Kasumi-1 (cell line): ENCODE measurements at regions not wholly inside any gene's neighbourhood (a gene's known extent, or its start where the extent isn't known, plus 50 kb on each side); places are given as distances from the start of the nearest gene placed in this dataset.

Experiments used
- DNase-seq, 2 experiments: peaks; one replicate each; lab custom pipeline; 2025; lab: John Stamatoyannopoulos, UW

DNA sequence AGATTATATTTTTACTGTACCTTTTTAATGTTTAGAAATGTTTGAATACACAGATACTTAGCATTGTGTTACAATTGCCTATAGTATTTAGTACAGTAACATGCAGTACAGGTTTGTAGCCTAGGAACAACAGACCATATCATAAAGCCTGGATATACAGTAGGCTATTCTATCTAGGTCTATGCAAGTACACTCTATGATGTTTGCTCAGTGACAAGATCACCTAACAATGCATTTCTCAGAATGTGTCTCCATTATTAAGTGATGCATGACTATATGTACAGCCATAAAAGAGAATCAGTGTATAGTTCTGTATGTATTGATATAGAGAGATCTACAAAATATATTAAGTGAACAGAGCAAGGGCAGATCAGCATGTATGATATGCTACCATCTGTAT is 616.4 kb downstream of the XIRP2 start:
- no peak for DNase-seq

DNA sequence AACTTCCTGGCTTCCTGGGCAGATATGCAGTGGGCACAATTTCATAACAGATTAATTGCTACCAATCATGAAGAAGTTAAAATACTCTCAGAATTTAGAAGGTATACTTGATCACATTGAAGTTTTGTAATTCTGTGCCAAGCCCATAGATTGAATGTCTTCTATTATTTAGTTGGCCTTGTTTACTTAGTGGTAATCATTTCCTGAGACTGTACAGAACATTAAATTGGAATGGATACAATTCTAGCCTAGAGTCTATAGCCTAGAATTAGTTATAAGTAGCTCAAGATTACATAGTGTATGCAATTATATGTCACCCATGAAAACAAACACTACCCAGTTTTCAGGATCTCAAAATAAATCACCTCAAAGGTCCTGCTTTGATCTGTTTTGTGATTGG is 615.8 kb downstream of the XIRP2 start:
- DNase-seq = no peak

DNA sequence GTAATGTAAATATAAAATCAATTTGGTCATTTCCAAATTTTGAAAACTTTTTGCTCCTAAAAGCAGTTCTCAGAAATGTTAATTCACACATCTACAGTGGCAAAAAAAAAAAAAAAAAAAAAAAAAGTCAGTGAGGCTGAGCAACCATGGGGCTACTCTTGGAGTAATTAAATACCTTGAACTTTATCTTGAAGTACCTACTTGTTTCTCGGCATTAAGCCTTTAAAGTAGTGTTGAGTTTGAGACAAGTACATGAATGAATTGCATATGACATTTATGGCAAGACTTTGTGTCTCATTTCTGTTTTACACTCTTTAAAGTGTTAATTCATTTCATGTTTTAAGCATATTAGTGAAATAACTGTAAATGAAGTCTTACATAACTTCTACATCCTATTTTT is 613.3 kb downstream of the XIRP2 start:
- DNase-seq = no peak

DNA sequence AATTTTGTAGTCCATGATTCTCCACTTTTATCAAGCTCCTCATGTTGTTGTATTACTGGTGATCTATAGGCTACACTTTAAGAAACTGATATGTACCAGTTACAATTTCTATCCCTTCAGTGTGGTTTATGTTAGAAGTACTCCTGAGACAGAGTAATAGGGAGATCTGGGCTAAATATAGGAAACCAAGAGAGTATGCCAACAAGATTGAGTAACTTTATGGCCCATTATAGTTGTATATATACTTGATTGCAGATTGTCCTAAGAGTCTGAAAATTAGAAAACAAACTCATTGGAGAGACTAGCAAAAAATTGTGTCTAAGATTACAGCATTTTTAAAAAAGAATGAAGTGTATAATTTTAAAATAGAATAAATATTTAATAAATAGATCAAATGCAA is 605.6 kb downstream of the XIRP2 start:
- DNase-seq = no peak

DNA sequence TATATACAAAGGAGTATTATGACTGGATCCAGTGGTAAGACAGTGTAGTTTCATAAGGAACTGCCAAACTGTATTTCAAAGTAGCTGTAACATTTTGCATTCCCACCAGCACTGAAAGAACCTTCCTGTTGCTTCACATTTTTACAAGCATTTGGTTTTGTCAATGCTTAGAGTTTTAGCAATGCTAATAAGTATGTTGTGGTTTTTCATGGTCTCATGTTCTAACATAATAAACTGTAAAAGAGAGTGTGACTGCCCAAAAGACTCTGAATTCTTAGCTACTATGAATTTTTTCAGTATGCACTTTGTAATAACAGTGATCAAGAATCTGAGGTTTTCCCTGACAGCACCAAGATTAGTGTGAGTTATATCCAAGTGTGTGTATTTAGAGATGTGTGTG is 604.2 kb downstream of the XIRP2 start:
- peak; percentile 33 to 34 for DNase-seq

DNA sequence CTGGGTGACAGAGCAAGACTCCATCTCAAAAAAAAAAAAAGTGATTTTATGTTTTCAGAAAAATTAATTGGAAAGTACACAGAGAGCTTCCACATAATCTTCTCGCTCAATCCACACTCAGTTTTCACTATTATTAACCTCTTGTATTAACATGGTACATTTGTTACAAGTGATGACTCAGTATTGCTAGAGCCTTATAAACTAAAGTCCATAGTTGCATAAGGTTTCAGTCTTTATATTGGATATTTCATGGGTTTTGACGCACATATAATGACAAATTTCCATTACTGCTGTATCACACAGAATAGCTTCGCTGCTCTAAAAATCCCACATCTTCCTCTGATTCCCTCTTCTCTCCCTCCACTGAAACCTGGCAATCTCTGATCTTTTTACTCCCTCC is 603.5 kb downstream of the XIRP2 start:
- DNase-seq = no peak

DNA sequence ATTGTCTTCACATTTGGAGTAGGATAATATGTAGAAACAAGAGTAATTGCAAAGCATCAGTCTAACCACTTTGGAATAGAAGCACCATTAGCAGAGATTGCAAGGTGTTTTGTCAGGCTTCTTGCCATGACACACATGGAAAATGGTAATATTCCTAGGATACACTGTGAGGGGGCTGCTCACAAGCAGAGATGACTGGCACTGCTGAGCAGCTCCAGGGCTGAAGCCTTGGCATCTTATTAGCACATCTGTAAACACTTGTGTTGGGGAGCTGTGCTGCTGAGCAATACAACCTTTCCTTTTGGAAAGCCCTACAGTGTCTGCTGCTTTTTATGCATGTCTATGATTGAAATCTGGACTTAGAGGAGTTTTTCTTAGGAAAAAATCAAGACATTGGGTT is 602.2 kb downstream of the XIRP2 start:
- no peak for DNase-seq

DNA sequence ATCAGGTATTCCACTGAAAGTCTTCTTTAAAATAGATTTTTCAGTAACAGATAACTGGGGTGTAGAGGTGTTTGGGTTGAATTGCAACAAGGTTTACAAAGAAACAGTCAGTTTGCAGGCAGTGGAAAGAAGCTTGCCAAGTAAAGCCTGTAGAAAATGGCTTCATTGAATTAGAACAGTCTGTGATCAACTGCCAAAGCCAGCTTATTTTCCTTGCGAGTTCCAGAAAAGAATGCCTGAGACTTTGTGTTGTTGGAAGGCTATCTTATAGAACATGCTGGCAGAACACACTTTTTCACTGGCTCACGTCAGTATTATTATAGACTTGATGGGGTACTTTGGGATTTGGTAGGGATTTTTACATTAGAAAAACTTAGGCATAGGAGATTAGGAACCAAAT is 601.0 kb downstream of the XIRP2 start:
- DNase-seq = no peak

DNA sequence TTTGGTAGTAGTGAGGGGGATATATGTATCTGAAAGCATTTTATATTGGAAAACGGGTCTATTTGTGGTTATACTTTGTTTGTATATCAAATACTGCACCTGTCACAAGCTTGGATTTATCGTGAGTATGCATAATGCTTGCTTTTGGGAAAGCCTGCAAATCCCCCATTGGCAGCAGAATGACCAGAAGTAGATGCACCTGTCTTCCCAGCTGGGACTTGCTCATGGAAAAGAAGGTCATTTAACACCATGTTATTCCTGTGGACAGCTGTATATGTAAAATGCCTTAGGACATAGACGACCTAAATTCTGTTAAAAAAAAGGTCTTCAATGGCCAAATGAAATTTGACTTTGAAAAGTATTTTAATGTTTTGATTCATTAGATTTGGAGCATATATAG is 599.4 kb downstream of the XIRP2 start:
- DNase-seq = no peak

DNA sequence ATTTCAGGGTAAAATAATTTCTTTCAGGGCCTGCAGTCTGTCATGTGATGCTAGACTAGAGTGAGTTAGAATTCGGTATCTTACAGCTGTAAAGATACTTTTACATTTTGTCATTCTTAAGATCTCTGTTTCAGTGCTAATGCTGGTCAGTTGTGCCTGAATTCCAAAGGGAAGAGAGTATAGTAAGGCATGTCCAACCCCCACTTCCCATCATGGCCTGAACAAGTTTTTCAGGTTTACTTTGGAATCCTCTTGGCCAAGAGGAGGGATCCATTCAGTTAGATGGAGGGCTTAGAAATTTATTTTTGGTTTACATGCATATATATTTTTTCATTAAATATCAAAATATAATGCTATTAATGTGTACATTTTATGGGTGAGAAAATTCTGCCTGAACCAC is 596.6 kb downstream of the XIRP2 start:
- no peak for DNase-seq

DNA sequence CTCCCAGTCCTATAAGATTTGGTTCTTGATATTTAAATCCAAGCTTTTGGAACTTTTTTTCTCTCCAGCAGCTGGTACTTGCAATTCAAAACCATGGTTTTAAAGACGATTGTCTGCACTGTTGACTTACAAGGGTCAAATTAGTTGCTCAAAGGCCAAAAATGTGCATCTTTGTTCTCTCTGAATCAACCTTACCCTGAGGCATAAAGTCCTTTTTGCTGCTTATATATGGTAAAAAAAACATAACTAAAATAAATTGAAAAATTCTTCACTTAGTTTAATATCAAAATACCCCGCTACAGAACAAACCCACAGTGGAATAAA is 592.7 kb downstream of the XIRP2 start:
- no peak for DNase-seq

DNA sequence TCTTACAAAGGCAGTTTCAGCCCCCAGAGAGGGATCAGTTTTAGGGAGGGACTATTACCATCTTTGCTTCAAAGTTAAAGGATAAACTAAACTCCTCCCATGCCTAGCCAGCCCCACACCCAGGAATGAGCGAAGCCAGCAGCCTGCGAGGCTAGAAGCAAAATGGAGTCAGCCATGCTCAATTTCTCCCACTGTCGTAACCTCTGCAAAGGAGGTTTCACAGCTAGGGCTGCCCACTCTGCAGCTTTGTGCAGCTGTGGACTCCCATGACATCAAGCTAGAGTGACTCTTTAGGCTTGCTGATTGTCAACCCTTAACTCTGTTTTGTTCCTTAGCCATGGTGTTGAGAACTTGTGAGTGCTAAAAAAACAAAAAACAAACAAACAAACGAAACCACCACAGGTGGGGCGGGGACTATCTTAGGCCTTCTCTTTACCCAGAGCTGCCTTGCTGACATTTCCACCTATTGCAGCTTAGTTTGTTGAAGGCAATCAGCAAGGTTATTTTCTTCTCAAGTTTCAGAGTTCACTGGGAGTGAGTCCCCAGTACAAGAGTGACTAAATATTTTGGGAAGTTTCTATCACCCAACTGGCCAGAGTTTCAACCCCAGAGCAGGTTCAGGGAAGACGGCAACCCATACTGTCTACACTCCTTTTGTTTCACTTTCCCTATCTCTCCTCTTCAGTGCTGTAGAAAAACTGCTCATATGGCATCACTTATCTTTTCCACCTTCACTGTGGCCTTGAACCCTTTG is 592.1 kb downstream of the XIRP2 start:
- DNase-seq = no peak

DNA sequence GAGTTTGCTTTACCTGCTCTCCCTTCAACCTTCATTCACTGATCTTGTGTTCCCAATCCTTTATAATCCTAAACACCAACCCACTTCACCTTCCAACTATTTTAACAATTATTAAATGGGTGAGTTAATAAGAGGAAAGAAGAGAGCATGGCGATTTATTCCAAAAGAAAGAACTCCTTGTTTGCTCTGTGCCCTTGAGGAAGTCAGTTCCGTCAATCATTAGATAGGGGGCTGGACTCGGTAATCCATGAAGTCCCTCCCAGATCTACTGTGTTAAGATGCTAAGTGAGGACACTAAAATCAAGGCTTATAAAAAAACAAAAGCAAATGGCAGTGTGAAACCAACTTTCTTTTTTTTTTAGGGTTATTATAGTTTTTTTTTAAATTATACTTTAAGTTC is 589.9 kb downstream of the XIRP2 start:
- DNase-seq = no peak

DNA sequence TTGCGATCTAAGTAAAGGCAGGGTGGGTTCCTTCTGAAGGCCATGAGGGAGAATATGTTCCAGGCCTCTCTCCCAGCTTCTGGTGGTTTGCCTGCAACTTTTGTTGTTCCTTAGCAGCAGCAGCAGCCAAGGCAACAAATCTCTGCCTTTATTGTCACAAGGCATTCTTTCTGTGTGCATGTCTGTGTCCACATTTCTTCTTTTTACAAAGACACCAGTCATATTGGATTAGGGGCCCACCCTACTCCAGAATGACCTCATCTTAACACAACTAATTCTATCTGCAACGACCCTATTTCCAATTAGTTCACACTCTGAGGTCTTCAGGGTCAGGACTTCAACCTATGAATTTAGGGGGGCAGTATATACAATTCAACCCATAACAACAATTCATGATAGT is 587.5 kb downstream of the XIRP2 start:
- no peak for DNase-seq

DNA sequence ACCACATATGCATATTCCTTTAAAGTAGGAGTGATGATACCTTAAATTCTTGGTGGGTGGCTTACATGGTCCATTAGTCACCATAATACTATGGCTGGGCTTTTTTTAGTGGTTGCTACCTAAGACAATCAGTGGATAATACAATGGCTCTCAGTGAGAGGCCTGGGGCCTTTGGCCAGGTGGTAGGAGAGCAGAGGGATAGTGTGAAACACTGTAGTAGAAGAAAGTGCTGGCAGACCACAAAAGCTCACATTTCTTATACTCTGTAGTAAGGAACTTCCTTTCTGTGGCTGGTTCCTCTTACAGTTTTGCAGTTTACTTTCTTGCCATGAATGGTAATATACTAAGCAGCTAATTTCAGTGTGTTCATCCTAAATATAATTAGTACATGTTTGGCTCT is 583.5 kb downstream of the XIRP2 start:
- DNase-seq = peak; percentile 74 to 76

DNA sequence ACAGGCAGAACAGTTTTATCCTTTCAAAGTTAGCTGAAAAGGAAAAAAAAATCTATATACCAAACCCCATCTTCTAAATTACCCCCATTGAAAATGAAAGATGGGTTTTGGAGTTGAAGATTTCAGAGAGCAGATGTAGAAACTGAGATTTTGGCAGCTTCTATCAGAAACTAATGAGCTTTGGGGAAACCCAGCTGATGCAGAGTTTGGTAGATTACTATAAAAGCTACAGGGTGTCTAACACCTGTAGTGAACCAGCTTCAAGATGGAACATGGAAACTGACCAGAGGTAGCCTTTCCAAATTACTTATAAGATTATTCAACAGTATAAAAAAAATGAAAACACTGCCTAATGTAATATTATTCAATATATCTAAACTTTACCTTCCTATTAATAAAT is 583.1 kb downstream of the XIRP2 start:
- no peak for DNase-seq

DNA sequence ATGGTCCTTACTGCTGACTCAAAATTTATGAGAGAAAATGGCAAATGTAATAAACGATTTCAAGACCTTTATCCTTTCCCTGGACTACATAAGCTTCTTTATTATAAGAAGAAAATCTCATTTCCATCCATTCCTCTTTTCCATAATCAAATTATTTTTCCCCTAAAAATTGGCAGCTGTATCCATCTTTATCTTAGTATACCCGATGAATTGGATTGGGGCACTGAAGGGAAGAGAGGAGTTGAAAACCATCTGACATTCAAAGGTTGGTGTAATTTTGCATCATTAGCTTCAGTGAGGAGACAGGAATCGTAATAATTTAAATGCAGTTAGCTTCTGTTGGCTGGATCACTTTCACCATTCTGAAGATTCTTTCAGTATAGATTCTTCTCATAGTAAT is 574.1 kb downstream of the XIRP2 start:
- no peak for DNase-seq

DNA sequence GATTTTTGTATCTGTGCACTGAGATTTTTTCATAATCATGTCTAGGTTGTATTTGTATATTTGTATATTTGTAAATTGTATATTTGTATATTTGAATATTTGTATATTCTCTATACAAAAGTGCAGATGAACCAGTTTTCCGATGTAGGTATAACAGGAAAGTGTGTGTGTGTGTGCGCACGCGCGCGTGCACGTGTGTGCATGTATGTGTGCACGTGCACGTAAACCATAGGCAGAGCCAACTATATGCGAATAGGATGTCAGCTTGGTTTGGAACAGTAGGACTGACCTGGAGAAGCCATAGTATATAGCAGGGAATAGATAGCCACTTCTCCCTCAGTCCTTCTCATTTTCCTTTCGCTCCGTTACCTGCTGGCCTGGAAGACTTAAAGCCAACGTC is 565.8 kb downstream of the XIRP2 start:
- no peak for DNase-seq

DNA sequence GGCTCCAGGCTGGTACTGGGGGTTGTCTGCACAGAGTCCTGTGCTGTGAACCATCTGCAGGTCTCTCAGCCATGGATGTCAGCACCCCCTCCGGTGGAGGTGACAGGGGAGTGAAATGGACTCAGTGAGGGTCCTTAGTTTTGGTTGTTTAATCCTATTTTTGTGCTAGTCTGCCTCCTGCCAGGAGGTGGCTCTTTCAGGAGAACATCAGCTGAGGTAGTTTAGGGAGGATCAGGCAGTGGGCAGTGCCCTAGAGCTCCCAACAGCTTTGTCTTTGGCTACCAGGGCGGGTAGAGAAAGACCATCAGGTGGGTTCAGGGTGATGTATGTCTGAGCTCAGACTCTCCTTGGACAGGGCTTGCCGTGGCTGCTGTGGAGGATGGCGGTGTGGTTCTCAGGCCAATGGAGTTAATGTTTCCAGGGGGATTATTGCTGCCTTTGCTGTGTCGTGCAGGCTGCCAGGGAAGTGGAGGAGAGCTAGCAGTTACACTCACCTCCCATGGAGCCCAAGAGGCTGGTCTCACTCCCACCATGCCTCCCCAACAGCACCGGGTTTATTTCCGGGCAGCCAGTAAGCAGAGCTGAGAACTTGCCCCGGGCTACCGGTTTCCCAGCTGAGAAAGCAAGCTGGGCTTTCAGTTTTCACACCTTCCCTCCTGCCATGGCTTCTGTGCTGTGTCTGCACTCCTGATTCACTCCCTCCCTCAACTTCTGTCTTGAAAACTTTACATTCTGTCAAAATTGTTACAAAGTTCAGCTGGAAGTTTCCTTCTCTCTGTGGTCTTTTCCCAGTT is 563.4 kb downstream of the XIRP2 start:
- DNase-seq = no peak

DNA sequence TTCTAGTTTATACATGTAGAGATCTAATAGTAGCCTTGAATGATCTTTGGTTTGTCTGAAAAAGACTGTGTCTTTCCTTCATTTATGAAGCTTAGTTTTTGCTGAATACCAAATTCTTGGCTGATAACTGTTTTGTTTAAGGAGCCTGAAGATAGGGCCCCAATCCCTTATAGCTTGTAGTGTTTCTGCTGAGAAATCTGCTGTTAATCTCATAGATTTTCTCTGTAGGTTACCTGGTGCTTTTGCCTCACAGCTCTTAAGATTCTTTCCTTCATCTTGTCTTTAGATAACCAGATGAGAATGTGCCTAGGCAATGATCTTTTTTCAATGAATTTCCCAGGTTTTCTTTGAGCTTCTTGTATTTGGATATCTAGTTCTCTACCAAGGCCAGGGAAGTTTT is 562.1 kb downstream of the XIRP2 start:
- no peak for DNase-seq

DNA sequence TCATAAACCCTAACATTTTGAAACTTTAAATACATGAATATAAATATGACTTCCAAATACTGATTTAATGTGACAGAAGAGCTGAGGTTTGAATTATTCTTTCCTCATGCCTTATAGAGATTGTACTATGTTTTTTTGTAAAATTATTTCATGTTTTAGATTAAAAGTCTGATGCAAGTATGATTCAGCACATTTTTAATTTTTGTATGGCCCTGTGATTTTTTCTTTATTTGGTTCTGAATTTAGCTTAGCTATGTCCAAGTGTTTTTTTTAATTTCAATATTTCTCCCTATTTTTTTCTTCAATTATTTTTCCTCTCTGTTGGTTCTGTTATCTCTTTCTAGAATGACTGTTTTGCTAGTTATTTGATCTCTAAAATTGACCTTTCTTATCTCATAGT is 552.1 kb downstream of the XIRP2 start:
- no peak for DNase-seq

DNA sequence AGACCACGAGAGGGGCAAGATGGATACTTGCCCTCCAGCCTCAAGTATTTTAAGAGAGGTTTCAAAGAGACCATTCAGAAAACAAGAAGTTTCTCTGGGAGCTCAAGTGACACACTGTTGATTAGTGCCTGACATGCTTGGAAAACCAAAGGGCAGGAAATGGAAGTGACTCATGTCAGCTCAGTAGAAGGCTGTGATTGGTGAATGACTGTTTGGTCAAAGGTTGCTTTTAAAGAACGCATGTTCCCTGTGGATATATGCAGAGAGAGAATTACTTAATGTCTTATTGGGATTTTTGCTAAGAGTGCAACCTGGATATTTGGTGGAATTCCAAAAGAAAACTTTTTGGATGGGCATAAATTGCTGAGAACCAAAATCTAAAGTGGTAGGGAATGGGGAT is 549.9 kb downstream of the XIRP2 start:
- peak; percentile 24 to 28 for DNase-seq

DNA sequence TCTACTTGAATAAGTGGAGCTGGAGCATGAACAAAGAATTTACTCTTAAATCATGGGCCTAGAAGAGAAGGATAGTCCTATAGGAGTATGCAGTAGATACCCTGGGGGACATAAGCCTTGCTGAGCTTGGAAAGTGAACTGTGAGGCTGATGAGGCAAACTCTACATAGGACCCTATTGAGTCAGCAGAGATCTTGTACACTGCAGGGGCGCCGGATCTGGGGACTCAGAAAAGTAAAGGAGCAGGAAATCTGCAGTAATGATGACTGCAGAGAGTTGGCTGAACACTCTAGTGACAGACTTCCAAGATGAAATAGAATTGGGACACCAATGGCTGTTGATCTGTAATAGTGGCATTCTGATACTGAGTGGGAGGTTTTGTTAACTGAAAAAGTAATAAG is 543.7 kb downstream of the XIRP2 start:
- DNase-seq = no peak

DNA sequence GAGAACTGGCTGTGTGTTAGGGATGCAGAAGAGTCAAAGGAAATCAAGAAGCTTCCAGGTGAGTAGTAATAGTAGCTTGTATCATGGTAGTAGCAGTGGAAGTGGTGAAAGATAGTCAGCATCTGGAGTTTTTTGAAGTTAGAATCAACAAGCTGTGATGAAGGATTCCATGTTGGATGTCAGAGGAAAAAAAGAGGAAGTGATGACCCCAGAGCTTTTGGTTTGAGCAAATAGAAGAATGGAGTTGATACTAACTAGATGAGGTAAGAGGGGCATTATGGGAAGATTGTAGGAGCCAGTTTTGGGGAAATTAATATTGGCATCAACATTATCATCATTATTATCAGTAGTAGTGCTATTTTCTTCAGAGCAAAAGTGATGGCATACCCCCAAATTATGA is 542.2 kb downstream of the XIRP2 start:
- peak; percentile 45 to 47 for DNase-seq
